RCC 7860 (cell line): ENCODE measurements at regions not wholly inside any gene's neighbourhood (a gene's known extent, or its start where the extent isn't known, plus 50 kb on each side); places are given as distances from the start of the nearest gene placed in this dataset.
"Not testable (repeated sequence)": the region's sequence is repeated elsewhere in the genome, so short reads cannot be mapped to it uniquely, and the experiment has no call there.

Source experiments
- DNase-seq: peaks from one replicate; pipeline ENCODE4 v3.0.0-alpha.2; 2015; ENCODE audit warnings: low spot score
- FAIRE-seq: peaks from 2 replicates; lab custom pipeline; 2012; peaks lifted over from hg19 to GRCh38; lab: Jason Lieb, UNC

GRCh38 chr6:113654396-113654795, 202.7 kb upstream of the MARCKS start:
- DNase-seq (peak; percentile 92), FAIRE-seq (peak; percentile 98)

GRCh38 chr6:113655761-113656160, 201.4 kb upstream of the MARCKS start:
- DNase-seq = no peak
- no peak for FAIRE-seq

GRCh38 chr6:113659762-113660404, 197.3 kb upstream of the MARCKS start:
- DNase-seq = no peak

GRCh38 chr6:113660819-113661218, 196.3 kb upstream of the MARCKS start:
- FAIRE-seq = no peak
- no peak for DNase-seq

More at GRCh38 chr6:113659762-113660404, 197.3 kb upstream of the MARCKS start:
- no peak for FAIRE-seq

DNA sequence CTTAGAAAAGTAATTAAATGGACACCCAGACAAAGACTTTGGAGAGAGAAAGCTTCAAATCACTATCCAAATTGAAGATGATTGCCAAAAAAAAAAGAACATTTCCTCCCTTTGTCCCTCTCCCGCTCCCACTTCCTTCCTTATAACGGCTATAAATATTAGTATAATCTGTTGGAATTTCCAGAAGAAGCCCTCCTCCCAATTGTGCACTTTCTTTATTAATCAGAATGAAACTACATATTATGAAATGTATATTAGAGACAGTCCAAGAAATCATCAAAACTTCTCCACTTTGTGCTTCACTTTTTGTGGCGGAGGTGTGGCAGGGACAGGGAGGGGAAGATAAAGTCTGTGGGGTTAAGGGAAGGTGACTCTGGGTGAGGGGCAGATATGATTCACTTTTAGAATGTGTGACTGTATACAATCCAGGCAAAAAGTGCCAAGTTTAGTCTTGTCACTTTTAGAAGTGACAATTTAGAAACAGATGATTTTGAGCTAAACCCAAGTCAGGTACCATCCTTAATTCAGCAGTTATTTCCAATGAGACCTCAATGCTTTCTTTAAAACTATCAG, 195.0 kb upstream of the MARCKS start:
- no peak for DNase-seq
- no peak for FAIRE-seq

DNA sequence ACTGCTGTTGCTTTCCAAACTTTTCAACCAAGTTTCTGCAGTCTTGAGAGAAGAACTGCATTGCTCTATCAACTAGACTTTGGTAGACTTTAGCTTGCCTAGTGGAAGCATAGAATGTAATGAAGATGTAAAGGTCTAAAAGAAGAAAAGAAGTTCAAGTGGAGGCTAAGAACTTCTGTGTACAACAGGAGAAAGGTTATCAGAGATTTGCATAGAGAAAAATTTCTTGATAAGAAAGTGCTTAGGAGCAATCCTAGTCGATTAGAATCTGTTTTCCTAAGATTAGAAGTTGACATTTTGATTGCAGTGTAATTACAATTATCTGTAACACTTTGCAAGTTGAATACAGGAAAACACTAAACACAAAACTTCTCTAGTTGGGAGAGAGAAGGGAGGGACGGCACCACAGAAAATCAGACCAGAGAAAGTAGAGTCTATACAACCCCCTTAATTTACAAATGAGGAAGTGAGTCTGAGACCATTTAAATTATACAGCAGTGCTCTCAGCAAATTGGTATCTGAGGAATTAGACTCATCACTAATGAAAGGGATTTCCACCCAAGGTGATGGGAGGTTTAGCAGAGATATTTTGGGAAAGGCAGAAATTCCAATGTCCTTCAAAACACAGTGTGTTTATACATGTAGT, 194.3 kb upstream of the MARCKS start:
- DNase-seq (no peak), FAIRE-seq (no peak)

DNA sequence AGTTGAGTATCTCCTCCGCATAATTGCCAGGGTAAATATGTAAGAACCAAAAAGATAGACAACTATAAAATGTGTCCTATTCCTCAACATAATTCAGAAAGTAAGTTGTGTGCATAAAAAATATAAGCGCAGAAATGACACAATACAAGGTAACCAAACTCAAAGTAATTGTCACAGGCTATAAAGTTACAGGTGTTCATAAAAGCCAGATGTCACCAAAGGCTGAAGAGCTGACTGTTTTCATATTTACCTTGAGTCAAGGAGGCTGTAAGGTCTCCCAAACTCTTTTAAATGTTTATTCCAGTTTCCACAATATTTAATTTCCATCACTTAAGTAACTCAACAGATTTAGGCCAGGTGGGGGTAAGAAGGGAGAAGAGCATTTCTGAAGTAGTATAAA, 192.2 kb upstream of the MARCKS start:
- FAIRE-seq = no peak
- DNase-seq = no peak

GRCh38 chr6:113668641-113669408, 188.3 kb upstream of the MARCKS start:
- no peak for FAIRE-seq
- no peak for DNase-seq

DNA sequence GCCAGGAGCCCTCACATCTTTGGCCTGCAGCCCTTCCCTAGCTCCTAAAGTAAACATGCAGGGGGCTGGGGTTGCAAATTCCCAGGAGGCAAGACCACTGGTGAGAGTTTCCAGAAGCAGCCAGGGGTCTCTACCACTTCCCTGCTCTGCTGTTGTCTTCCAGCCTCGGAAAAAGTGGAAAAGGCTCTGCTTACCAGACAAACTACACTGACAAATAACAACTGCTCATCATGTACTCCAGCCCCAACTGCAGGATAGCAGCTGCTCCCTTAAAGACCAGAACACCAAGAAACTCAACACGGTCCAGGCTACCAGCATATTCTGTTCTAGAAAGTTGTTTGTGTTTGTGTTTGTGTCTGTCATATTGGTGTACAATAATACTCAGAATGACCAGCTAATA, 187.5 kb upstream of the MARCKS start:
- FAIRE-seq (no peak), DNase-seq (no peak)

- FAIRE-seq = no peak
Measured at GRCh38 chr6:113671421-113671820, 185.7 kb upstream of the MARCKS start.

GRCh38 chr6:113672491-113673149, 184.5 kb upstream of the MARCKS start:
- FAIRE-seq (no peak), DNase-seq (no peak)

More at GRCh38 chr6:113671421-113671820, 185.7 kb upstream of the MARCKS start:
- no peak for DNase-seq

DNA sequence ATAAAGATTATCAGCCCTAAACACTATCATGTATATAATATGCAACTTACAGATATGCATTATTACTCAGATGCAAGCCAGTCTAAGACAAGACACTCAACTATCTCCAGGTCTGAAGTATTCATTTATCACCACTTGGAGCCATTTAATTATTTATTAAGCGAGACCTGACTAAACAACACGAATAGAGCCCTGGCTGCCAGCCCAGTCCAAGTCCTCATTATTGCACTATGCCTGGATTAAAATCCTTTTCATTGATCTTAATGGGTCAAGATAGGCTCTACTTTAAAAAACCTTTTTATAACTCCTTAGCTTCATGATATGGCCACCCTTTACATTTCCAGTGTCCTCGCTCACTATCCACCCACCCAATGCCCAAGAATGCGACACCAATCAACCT, 183.1 kb upstream of the MARCKS start:
- no peak for DNase-seq
- no peak for FAIRE-seq

GRCh38 chr6:113676057-113676456, 181.1 kb upstream of the MARCKS start:
- FAIRE-seq = no peak
- DNase-seq = no peak

GRCh38 chr6:113676968-113677367, 180.2 kb upstream of the MARCKS start:
- FAIRE-seq (no peak), DNase-seq (no peak)

DNA sequence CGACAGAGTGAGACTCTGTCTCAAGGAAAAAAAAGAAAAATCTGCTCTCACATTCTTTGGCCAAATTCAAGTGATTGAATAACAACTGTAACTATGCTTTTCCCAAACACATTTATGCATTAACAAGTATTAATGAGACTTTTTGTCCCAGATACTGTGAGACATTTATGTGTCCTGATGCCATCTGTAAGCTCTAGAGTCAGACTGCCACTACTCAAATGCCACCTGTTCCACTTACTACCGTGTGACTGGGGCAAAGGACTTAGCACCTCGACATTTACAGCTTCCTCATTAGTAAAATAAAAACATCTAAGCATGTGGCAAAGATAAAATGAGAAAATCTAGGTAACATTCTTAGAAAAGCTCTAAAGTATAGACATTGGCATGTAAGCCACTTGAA, 178.1 kb upstream of the MARCKS start:
- FAIRE-seq = no peak
- no peak for DNase-seq

GRCh38 chr6:113680301-113680700, 176.8 kb upstream of the MARCKS start:
- FAIRE-seq = no peak
- DNase-seq = no peak

DNA sequence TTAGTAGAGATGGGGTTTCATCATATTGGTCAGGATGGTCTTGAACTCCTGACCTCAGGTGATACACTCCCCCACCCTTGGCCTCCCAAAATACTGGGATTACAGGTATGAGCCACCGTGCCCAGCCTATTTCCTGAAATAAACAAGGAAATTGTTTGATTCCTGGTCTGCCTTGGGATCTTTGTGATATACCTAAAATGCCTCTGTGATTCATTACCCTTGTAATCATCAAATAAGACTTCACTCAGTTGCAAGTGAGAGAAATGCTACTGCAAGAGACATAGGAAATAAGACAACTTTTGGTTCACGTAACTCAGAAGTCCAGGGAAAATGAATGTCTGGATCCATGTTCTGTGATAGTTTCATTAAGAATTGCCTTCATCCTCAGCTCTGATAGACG, 173.2 kb upstream of the MARCKS start:
- FAIRE-seq (no peak), DNase-seq (no peak)

DNA sequence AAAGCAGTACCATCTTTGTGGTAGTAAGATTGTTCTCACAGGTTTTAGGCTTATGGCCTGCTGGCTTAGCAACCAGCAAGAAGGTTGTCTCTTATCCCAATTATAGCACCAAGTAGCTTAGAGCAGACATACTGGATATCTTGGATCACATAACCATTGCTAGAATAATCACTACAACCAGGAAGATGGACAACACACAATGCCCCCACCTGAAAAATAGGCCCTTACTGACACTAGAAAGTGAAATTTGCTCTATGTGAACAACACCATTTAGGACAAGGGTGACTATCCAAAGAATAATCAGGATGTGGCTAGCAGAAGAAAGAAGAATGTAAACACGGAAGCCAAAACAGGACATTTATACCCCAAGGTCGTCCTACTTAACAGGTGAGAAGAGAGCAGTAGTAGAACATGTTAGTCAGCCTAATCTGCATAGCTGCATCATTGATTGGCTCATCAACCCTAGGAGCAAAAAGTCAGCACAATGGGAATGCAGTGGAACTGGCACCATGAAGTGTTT, 172.7 kb upstream of the MARCKS start:
- FAIRE-seq (no peak), DNase-seq (no peak)

- no peak for FAIRE-seq
Measured at GRCh38 chr6:113686049-113686448, 171.1 kb upstream of the MARCKS start.

DNA sequence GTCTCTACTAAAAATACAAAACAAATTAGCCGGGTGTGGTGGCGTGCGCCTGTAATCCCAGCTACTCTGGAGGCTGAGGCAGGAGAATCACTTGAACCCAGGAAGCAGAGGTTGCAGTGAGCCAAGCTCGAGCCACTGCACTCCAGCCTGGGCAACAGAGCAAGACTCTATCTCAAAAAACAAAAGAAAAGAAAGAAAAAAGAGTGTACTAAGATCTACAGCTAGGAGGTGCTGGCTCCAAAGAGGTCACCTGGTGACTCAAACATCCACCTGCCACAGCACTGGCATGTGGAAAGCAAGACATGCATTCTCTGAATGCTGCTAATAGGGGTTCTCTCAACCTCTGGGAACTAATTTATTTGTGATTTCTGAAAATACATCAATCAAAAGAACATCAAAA, 167.5 kb upstream of the MARCKS start:
- DNase-seq = not testable (repeated sequence)

More at GRCh38 chr6:113686049-113686448, 171.1 kb upstream of the MARCKS start:
- DNase-seq = no peak

More for the DNA sequence above, 167.5 kb upstream of the MARCKS start:
- FAIRE-seq = not testable (repeated sequence)
